WERI-Rb-1 (cell line): ENCODE measurements at regions not wholly inside any gene's neighbourhood (a gene's known extent, or its start where the extent isn't known, plus 50 kb on each side); places are given as distances from the start of the nearest gene placed in this dataset.

Experiments
- DNase-seq: peaks from one replicate; pipeline ENCODE4 v3.0.0-alpha.2; 2020
- H3K27ac ChIP-seq: fragments of 250-450 bp; sonication (Bioruptor Pico); 2 replicates; pipeline ENCODE4 v1.5.1; 2020; ENCODE audit warnings: mild to moderate bottlenecking, moderate library complexity
- H3K27me3 ChIP-seq: fragments of 250-450 bp; sonication (Bioruptor Pico); 2 replicates; pipeline ENCODE4 v1.5.1; 2021; ENCODE audit warnings: mild to moderate bottlenecking, low read depth, moderate library complexity; ENCODE audit not compliant: insufficient read depth, severe bottlenecking
- H3K36me3 ChIP-seq: fragments of 250-450 bp; sonication (Bioruptor Pico); 2 replicates; pipeline ENCODE4 v1.5.1; 2020; ENCODE audit warnings: mild to moderate bottlenecking, moderate library complexity
- H3K4me3 ChIP-seq: 2 replicates; pipeline ENCODE4 v1.5.1; 2011; ENCODE audit warnings: low read depth, mild to moderate bottlenecking, control low read depth, low read length
- H3K9me3 ChIP-seq: fragments of 250-450 bp; sonication (Bioruptor Pico); 2 replicates; pipeline ENCODE4 v1.5.1; 2021; ENCODE audit warnings: mild to moderate bottlenecking, moderate library complexity; ENCODE audit not compliant: severe bottlenecking
- CTCF ChIP-seq: IDR thresholded peaks from 2 replicates; pipeline ENCODE4 v1.5.1; 2011; ENCODE audit warnings: low read depth, mild to moderate bottlenecking, control low read depth, inconsistent platforms, low read length

GRCh38 chr22:47572443-47572842, 810.0 kb downstream of the TBC1D22A start:
- no peaks in the 10 kb centered on the region for H3K9me3 ChIP-seq

GRCh38 chr22:47571616-47572015, 809.2 kb downstream of the TBC1D22A start:
- Histone ChIP-seq H3K4me3 (no peak overlapping the region), H3K36me3 (no peaks in the 10 kb centered on the region), H3K27me3 (no peaks in the 10 kb centered on the region), H3K27ac (no peak overlapping the region), H3K9me3 (no peaks in the 10 kb centered on the region)
- TF ChIP-seq CTCF = no peak
- no peak for DNase-seq

More at GRCh38 chr22:47572443-47572842, 810.0 kb downstream of the TBC1D22A start:
- H3K36me3 ChIP-seq = no peaks in the 10 kb centered on the region
- H3K27me3 ChIP-seq = no peaks in the 10 kb centered on the region
- H3K4me3 ChIP-seq = no peak overlapping the region
- H3K27ac ChIP-seq = no peak overlapping the region
- no peak for DNase-seq
- no peak for TF ChIP-seq CTCF

- no peak for TF ChIP-seq CTCF
- no peak overlapping the region for H3K4me3 ChIP-seq
- no peak for DNase-seq
- H3K9me3 ChIP-seq = no peaks in the 10 kb centered on the region
- H3K36me3 ChIP-seq = no peaks in the 10 kb centered on the region
- no peaks in the 10 kb centered on the region for H3K27me3 ChIP-seq
- H3K27ac ChIP-seq = no peak overlapping the region
These were observed 808.4 kb downstream of the TBC1D22A start for GRCh38 chr22:47570851-47571250.

- no peak for DNase-seq
- no peaks in the 10 kb centered on the region for H3K27me3 ChIP-seq
- H3K4me3 ChIP-seq = no peak overlapping the region
- no peaks in the 10 kb centered on the region for H3K9me3 ChIP-seq
- H3K36me3 ChIP-seq = no peaks in the 10 kb centered on the region
- TF ChIP-seq CTCF = no peak
- H3K27ac ChIP-seq = no peak overlapping the region
These were observed 807.8 kb downstream of the TBC1D22A start for GRCh38 chr22:47570300-47570685.

- no peaks in the 10 kb centered on the region for H3K36me3 ChIP-seq
- no peak for DNase-seq
- TF ChIP-seq CTCF = no peak
- H3K27me3 ChIP-seq = no peaks in the 10 kb centered on the region
- H3K9me3 ChIP-seq = no peaks in the 10 kb centered on the region
- no peak overlapping the region for H3K4me3 ChIP-seq
- H3K27ac ChIP-seq = no peak overlapping the region
These were observed 807.2 kb downstream of the TBC1D22A start for GRCh38 chr22:47569389-47570299.
